MM.1S (cell line): ENCODE measurements at regions not wholly inside any gene's neighbourhood (a gene's known extent, or its start where the extent isn't known, plus 50 kb on each side); places are given as distances from the start of the nearest gene placed in this dataset.

ENCODE experiments used
- DNase-seq: peaks from one replicate; pipeline ENCODE4 v3.0.0-alpha.2; 2015
- H2AFZ ChIP-seq: fragments of 300-600 bp; sonication (generic); 2 replicates; pipeline ENCODE4 v1.6.0; 2016; ENCODE audit warnings: antibody characterized with exemption, low read length
- H3F3A ChIP-seq: fragments of 300-600 bp; sonication (generic); 2 replicates; pipeline ENCODE4 v1.6.1; 2016; ENCODE audit warnings: mild to moderate bottlenecking, antibody characterized with exemption, low read length, moderate library complexity, mixed read lengths; ENCODE audit not compliant: insufficient read depth
- H3K27ac ChIP-seq: fragments of 300-600 bp; sonication (generic); 2 replicates; pipeline ENCODE4 v1.5.1; 2016; ENCODE audit warnings: mild to moderate bottlenecking, low read length
- H3K27me3 ChIP-seq: fragments of 300-600 bp; sonication (generic); replicated peaks from 2 replicates; pipeline ENCODE4 v1.6.0; 2016; ENCODE audit warnings: low read length; ENCODE audit not compliant: insufficient read depth
- H3K36me3 ChIP-seq: fragments of 300-600 bp; sonication (generic); replicated peaks from 2 replicates; pipeline ENCODE4 v1.6.1; 2016; ENCODE audit warnings: mild to moderate bottlenecking, low read length, mixed read lengths; ENCODE audit not compliant: insufficient read depth
- H3K4me1 ChIP-seq: fragments of 300-600 bp; sonication (generic); 2 replicates; pipeline ENCODE4 v1.6.1; 2016; ENCODE audit warnings: low read length, mixed read lengths
- H3K4me2 ChIP-seq: fragments of 300-600 bp; sonication (generic); 2 replicates; pipeline ENCODE4 v1.6.0; 2016; ENCODE audit warnings: low read depth, low read length
- H3K4me3 ChIP-seq: fragments of 300-600 bp; sonication (generic); 2 replicates; pipeline ENCODE4 v1.5.1; 2016; ENCODE audit warnings: low read length, mixed read lengths
- H3K79me2 ChIP-seq: fragments of 300-600 bp; sonication (generic); 2 replicates; pipeline ENCODE4 v1.6.1; 2016; ENCODE audit warnings: mixed run types, low read length, mixed read lengths
- H3K9ac ChIP-seq: fragments of 300-600 bp; sonication (generic); 2 replicates; pipeline ENCODE4 v1.6.1; 2016; ENCODE audit warnings: low read length, mixed read lengths
- H3K9me2 ChIP-seq: fragments of 300-600 bp; sonication (generic); replicated peaks from 2 replicates; pipeline ENCODE4 v1.6.1; 2016; ENCODE audit warnings: mild to moderate bottlenecking, low read length, mixed read lengths; ENCODE audit not compliant: insufficient read depth
- H3K9me3 ChIP-seq: fragments of 300-600 bp; sonication (generic); replicated peaks from 2 replicates; pipeline ENCODE4 v1.6.1; 2016; ENCODE audit warnings: mild to moderate bottlenecking, low read length, mixed read lengths; ENCODE audit not compliant: insufficient read depth
- H4K20me1 ChIP-seq: fragments of 300-600 bp; sonication (generic); 2 replicates; pipeline ENCODE4 v1.6.1; 2016; ENCODE audit warnings: mild to moderate bottlenecking, low read length, moderate library complexity, mixed read lengths; ENCODE audit not compliant: insufficient read depth
- CTCF ChIP-seq: fragments of 300-600 bp; sonication (generic); IDR thresholded peaks from 2 replicates; pipeline ENCODE4 v1.5.1; 2016; ENCODE audit warnings: antibody characterized with exemption, low read length, mixed read lengths
- EZH2 ChIP-seq: fragments of 300-600 bp; sonication (generic); optimal IDR thresholded peaks from 2 replicates; pipeline ENCODE3; 2017; ENCODE audit warnings: low read depth, mild to moderate bottlenecking, antibody characterized with exemption, low read length, mixed read lengths
- EZH2phosphoT487 ChIP-seq: fragments of 300-600 bp; sonication (generic); IDR thresholded peaks from 2 replicates; pipeline ENCODE4 v1.6.1; 2018; ENCODE audit warnings: antibody characterized with exemption, low read length

GRCh38 chr2:196563876-196564275 is 75.6 kb upstream of the CCDC150 start:
- no peak for DNase-seq
- Histone ChIP-seq H3K9ac (no peak overlapping the region), H3F3A (no peaks in the 10 kb centered on the region), H2AFZ (no peak overlapping the region), H3K9me3 (no peaks in the 10 kb centered on the region), H3K27ac (no peak overlapping the region), H3K4me1 (no peaks in the 10 kb centered on the region), H3K79me2 (no peaks in the 10 kb centered on the region), H3K36me3 (no peaks in the 10 kb centered on the region), H3K4me2 (no peak overlapping the region), H3K9me2 (no peaks in the 10 kb centered on the region), H3K27me3 (no peaks in the 10 kb centered on the region), H3K4me3 (no peak overlapping the region), H4K20me1 (no peaks in the 10 kb centered on the region)
- TF ChIP-seq EZH2 (no peak), CTCF (no peak), EZH2phosphoT487 (no peak)

GRCh38 chr2:196565106-196565765 is 74.3 kb upstream of the CCDC150 start:
- H3K9ac ChIP-seq = no peak overlapping the region
- no peaks in the 10 kb centered on the region for H3K9me2 ChIP-seq
- H3K4me2 ChIP-seq = no peak overlapping the region
- no peaks in the 10 kb centered on the region for H3F3A ChIP-seq
- TF ChIP-seq EZH2 = no peak
- TF ChIP-seq EZH2phosphoT487 = no peak
- no peak for TF ChIP-seq CTCF
- H4K20me1 ChIP-seq = no peaks in the 10 kb centered on the region
- no peak overlapping the region for H3K4me3 ChIP-seq
- H3K9me3 ChIP-seq = no peaks in the 10 kb centered on the region
- H3K4me1 ChIP-seq = no peaks in the 10 kb centered on the region
- DNase-seq = no peak
- H3K36me3 ChIP-seq = no peaks in the 10 kb centered on the region
- no peak overlapping the region for H2AFZ ChIP-seq
- no peak overlapping the region for H3K27ac ChIP-seq
- H3K79me2 ChIP-seq = no peaks in the 10 kb centered on the region
- H3K27me3 ChIP-seq = no peaks in the 10 kb centered on the region

- no peaks in the 10 kb centered on the region for H3F3A ChIP-seq
- no peaks in the 10 kb centered on the region for H4K20me1 ChIP-seq
- H2AFZ ChIP-seq = no peak overlapping the region
- no peak overlapping the region for H3K4me2 ChIP-seq
- H3K79me2 ChIP-seq = no peaks in the 10 kb centered on the region
- H3K27me3 ChIP-seq = no peaks in the 10 kb centered on the region
- H3K4me1 ChIP-seq = no peaks in the 10 kb centered on the region
- DNase-seq = no peak
- H3K9me3 ChIP-seq = no peaks in the 10 kb centered on the region
- H3K36me3 ChIP-seq = no peaks in the 10 kb centered on the region
- no peak overlapping the region for H3K27ac ChIP-seq
- no peak for TF ChIP-seq EZH2phosphoT487
- no peak for TF ChIP-seq CTCF
- TF ChIP-seq EZH2 = no peak
- H3K4me3 ChIP-seq = no peak overlapping the region
- H3K9ac ChIP-seq = no peak overlapping the region
- H3K9me2 ChIP-seq = no peaks in the 10 kb centered on the region
These were observed 73.5 kb upstream of the CCDC150 start for GRCh38 chr2:196565982-196566381.
